HG02642 (cell line): ENCODE measurements at regions not wholly inside any gene's neighbourhood (a gene's known extent, or its start where the extent isn't known, plus 50 kb on each side); places are given as distances from the start of the nearest gene placed in this dataset.

ENCODE experiments used
- ATAC-seq: cut with Tn5 transposase; IDR thresholded peaks from one replicate; pipeline ENCODE4 v1.9.1; 2021; ENCODE audit warnings: mild to moderate bottlenecking; ENCODE audit not compliant: unreplicated experiment, poor library complexity

- no peak for ATAC-seq
Measured at GRCh38 chr12:127681151-127681754, 585.7 kb upstream of the TMEM132C start.

GRCh38 chr12:127685491-127685890 lies 581.5 kb upstream of the TMEM132C start:
- no peak for ATAC-seq

- no peak for ATAC-seq
Measured at GRCh38 chr12:127685931-127686330, 581.0 kb upstream of the TMEM132C start.

GRCh38 chr12:127687181-127687580 lies 579.8 kb upstream of the TMEM132C start:
- no peak for ATAC-seq

GRCh38 chr12:127688906-127689428 lies 578.0 kb upstream of the TMEM132C start:
- ATAC-seq: no peak

- ATAC-seq: no peak
Measured at GRCh38 chr12:127690161-127690560, 576.8 kb upstream of the TMEM132C start.

- no peak for ATAC-seq
Measured at GRCh38 chr12:127696963-127697362, 570.0 kb upstream of the TMEM132C start.

- no peak for ATAC-seq
Measured at GRCh38 chr12:127703026-127703425, 563.9 kb upstream of the TMEM132C start.

GRCh38 chr12:127711108-127711507 lies 555.9 kb upstream of the TMEM132C start:
- no peak for ATAC-seq

GRCh38 chr12:127712561-127712960 lies 554.4 kb upstream of the TMEM132C start:
- no peak for ATAC-seq

GRCh38 chr12:127716166-127716565 lies 550.8 kb upstream of the TMEM132C start:
- no peak for ATAC-seq

- ATAC-seq: no peak
Measured at GRCh38 chr12:127717278-127717677, 549.7 kb upstream of the TMEM132C start.

- ATAC-seq: no peak
Measured at GRCh38 chr12:127720334-127720733, 546.6 kb upstream of the TMEM132C start.

- no peak for ATAC-seq
Measured at GRCh38 chr12:127722611-127723010, 544.4 kb upstream of the TMEM132C start.

- ATAC-seq: no peak
Measured at GRCh38 chr12:127723251-127723650, 543.7 kb upstream of the TMEM132C start.

- no peak for ATAC-seq
Measured at GRCh38 chr12:127726671-127727315, 540.2 kb upstream of the TMEM132C start.

- ATAC-seq: no peak
Measured at GRCh38 chr12:127728285-127728684, 538.7 kb upstream of the TMEM132C start.

GRCh38 chr12:127728729-127729128 lies 538.2 kb upstream of the TMEM132C start:
- no peak for ATAC-seq

- ATAC-seq: no peak
Measured at GRCh38 chr12:127729381-127729780, 537.6 kb upstream of the TMEM132C start.

- no peak for ATAC-seq
Measured at GRCh38 chr12:127731657-127732056, 535.3 kb upstream of the TMEM132C start.

- ATAC-seq: no peak
Measured at GRCh38 chr12:127742231-127742630, 524.7 kb upstream of the TMEM132C start.
